HG02588 (cell line): ENCODE measurements at regions not wholly inside any gene's neighbourhood (a gene's known extent, or its start where the extent isn't known, plus 50 kb on each side); places are given as distances from the start of the nearest gene placed in this dataset.
"Not testable (repeated sequence)": the region's sequence is repeated elsewhere in the genome, so short reads cannot be mapped to it uniquely, and the experiment has no call there.

Experiments
- ATAC-seq: cut with Tn5 transposase; IDR thresholded peaks from one replicate; pipeline ENCODE4 v1.9.1; 2021; ENCODE audit warnings: mild to moderate bottlenecking, moderate library complexity; ENCODE audit not compliant: unreplicated experiment

GRCh38 chr9:587527-587926 is 254.0 kb upstream of the DMRT1 start:
- ATAC-seq = no peak

- no peak for ATAC-seq
These were observed 252.5 kb upstream of the DMRT1 start for GRCh38 chr9:588981-589380.

GRCh38 chr9:589723-590122 is 251.8 kb upstream of the DMRT1 start:
- ATAC-seq = no peak

- ATAC-seq = no peak
These were observed 250.2 kb upstream of the DMRT1 start for GRCh38 chr9:591292-591691.

GRCh38 chr9:592225-592624 is 249.3 kb upstream of the DMRT1 start:
- no peak for ATAC-seq

- no peak for ATAC-seq
These were observed 248.8 kb upstream of the DMRT1 start for GRCh38 chr9:592733-593132.

GRCh38 chr9:593809-594208 is 247.7 kb upstream of the DMRT1 start:
- no peak for ATAC-seq

- no peak for ATAC-seq
These were observed 244.8 kb upstream of the DMRT1 start for GRCh38 chr9:596703-597102.

GRCh38 chr9:600006-600405 is 241.5 kb upstream of the DMRT1 start:
- no peak for ATAC-seq

- no peak for ATAC-seq
These were observed 238.8 kb upstream of the DMRT1 start for GRCh38 chr9:602716-603115.

GRCh38 chr9:603126-603525 is 238.4 kb upstream of the DMRT1 start:
- ATAC-seq = no peak

- no peak for ATAC-seq
These were observed 234.1 kb upstream of the DMRT1 start for GRCh38 chr9:607417-607816.

- no peak for ATAC-seq
These were observed 227.6 kb upstream of the DMRT1 start for GRCh38 chr9:613771-614347.

- no peak for ATAC-seq
These were observed 227.1 kb upstream of the DMRT1 start for GRCh38 chr9:614431-614830.

- no peak for ATAC-seq
These were observed 225.7 kb upstream of the DMRT1 start for GRCh38 chr9:615756-616155.

- ATAC-seq = no peak
These were observed 224.8 kb upstream of the DMRT1 start for GRCh38 chr9:616694-617093.

- ATAC-seq = no peak
These were observed 223.9 kb upstream of the DMRT1 start for GRCh38 chr9:617445-618085.

GRCh38 chr9:618478-618877 is 223.0 kb upstream of the DMRT1 start:
- ATAC-seq = no peak

GRCh38 chr9:621201-621855 is 220.2 kb upstream of the DMRT1 start:
- no peak for ATAC-seq

- no peak for ATAC-seq
These were observed 216.5 kb upstream of the DMRT1 start for GRCh38 chr9:624935-625500.

GRCh38 chr9:625613-626012 is 215.9 kb upstream of the DMRT1 start:
- ATAC-seq = no peak

GRCh38 chr9:626114-626513 is 215.4 kb upstream of the DMRT1 start:
- ATAC-seq = not testable (repeated sequence)
